Activated CD4-positive, alpha-beta T cell treated with anti-CD3 and anti-CD28 coated beads, Interleukin-2, Interleukin-4, amounts not matched to agents 100 ng/mL and 50 ng/mL, durations not matched to agents 16 hours and 8 hours (primary cell): ENCODE measurements at regions not wholly inside any gene's neighbourhood (a gene's known extent, or its start where the extent isn't known, plus 50 kb on each side); places are given as distances from the start of the nearest gene placed in this dataset.

Experiments
- DNase-seq: peaks from one replicate; pipeline ENCODE4 v3.0.0-alpha.2; 2020; ENCODE audit warnings: low spot score

DNA sequence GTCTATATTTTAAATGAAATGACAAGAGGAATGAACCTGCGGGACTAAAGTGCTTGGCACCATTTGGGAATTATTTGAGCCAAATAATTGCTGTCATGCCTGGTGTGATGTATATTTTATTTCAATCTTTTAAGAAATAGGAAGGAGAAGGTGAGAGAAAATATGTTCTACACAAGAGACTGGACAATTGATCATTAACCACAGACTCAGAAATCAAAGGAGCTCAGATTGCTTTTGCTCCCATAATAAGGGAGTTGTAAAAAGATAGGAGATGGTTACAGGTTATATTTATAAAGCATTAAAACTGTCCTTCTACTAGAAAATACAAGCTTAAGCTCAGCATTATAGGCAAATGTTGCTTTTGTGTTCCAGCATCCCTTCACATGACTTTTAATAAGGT is 515.2 kb upstream of the SULF2 start:
- DNase-seq: no peak

DNA sequence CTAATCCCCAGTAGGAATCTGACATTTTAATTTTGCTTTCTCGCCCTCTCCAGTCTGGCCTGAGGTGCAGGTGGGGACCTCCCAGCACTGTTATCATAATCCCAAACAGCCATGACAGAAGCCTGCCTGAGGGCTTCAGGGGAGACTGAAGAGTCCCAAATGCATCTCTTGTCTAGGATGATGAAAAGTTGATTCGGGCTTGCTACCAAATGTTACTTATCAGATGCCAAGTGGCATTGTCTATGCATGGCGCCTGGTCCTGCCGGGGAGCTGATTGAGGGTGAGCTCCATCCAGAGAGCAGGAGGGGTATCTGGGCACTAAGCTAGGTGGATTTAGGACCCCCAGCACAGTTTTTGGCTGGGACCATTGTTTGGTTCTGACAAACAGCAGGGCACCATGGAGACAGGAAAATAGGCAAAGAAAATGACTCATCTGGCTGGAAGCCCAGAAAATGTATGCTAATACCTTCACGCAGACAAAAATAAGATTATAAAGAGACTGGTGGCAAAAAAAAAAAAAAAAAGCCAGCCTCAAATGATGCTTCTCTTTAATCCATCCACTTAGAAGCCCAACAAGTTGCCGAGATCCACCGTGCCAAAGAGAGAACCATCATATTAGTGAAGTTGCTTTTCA is 513.7 kb upstream of the SULF2 start:
- no peak for DNase-seq

DNA sequence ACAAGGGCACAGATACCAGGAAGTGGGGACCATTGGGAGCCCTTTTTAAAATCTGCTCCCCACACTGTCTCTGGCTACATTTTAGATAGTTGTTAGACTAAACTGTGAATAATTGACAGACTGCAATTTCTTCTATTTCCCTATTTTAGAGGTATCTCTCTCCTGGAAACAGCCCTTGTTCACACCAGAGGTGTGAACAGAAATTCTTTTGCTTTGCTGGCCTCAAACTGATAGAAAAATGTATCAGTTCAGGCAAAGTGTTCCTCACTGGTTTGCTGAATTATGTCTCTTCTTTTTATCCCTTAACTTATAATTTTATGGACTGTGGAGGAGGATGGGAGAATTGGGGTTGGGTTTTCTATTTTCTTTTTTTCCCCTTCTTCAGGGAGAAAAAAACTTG is 513.2 kb upstream of the SULF2 start:
- no peak for DNase-seq

DNA sequence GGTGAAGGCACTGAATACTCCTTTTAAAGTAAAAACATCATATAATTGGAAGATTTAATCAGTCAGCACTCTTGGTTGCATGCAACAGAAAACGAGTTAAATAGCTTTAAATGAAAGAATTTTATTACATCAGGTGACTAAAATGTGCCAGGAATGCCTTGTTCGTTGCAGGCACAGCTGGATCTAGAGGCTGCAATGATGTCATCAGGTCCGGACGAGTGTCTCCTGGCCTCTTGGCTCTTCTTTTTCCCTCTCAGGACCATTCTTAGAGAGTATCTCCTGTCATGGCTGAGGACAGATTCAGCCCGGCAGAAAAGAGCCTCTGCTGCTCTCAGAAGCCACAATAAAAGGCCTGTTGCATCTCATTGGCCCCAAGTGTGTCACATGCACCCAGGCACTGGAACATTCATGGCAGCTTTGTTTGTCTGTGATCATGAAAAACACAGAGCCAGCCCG is 510.7 kb upstream of the SULF2 start:
- DNase-seq: no peak

DNA sequence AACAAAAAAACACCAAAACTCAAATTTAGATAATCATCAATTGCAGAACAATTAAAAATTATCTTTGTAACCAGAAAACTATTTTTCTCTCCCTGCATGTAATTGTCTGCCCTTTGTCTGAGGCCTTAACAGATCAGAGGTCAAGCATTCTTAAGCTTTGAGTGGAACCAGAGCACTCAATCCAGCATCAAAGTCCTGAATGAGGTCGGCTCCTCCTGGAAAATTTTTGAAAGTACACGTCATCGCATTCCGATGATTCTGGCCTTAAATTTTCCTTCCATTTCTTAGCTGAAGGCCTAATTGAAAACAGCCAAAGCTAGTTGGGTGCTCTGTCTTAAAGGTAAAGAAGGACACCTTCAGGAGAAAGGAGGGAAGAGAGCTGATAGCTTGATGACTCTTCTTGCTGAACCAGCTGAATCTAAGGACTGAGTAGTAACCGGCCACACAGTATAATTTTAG is 510.2 kb upstream of the SULF2 start:
- no peak for DNase-seq

GRCh38 chr20:48294942-48295341 is 509.7 kb upstream of the SULF2 start:
- no peak for DNase-seq

- DNase-seq: no peak
Observed at GRCh38 chr20:48294196-48294595, 508.9 kb upstream of the SULF2 start.

- no peak for DNase-seq
Observed at GRCh38 chr20:48293671-48294070, 508.4 kb upstream of the SULF2 start.

GRCh38 chr20:48292806-48293205 is 507.5 kb upstream of the SULF2 start:
- DNase-seq: no peak

DNA sequence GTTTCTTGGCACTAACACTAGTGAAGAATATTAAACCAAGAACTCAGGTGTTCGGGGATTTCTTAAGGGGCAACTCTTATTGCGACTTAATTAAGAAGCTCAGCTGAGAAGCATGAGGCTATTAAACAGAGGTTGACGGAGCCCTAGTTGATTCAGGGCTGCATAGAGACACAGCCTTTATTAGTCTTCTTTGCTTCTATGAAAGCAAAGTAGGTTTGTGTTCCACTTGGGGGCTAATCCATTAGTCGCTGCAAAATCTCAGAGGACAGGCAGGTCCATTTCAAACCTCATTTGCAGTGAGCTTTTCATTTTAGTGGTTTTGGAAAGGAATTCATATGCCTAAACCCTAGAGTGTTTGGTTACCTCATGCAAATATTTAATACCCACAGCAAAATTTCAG is 506.6 kb upstream of the SULF2 start:
- DNase-seq: no peak

DNA sequence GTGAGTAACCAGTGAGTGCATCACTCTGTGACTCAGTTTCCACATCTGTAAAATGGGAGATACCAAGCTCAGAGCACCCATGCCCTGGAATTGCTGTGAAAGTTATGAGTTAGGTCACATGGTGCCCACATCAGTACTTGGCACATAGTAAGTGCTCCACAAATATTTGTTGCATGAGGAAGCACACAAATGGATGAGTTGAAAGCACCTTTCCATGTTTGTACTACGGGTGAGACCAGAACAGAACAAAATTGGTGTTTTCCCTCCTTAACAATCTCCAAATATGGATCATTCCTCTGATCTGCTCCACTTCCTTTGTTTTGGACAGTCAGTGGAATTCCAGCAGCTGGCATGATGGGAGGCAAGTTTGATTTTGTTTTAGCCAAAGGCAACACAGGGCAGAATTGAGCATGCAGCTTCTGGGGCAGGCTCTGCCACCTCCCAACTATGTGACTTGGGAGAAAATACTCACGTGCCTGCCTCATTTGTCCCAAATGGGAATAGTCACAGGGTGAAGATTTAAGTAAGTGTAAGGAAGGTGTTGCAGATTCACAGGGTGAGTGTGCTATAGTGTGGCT is 503.7 kb upstream of the SULF2 start:
- no peak for DNase-seq

DNA sequence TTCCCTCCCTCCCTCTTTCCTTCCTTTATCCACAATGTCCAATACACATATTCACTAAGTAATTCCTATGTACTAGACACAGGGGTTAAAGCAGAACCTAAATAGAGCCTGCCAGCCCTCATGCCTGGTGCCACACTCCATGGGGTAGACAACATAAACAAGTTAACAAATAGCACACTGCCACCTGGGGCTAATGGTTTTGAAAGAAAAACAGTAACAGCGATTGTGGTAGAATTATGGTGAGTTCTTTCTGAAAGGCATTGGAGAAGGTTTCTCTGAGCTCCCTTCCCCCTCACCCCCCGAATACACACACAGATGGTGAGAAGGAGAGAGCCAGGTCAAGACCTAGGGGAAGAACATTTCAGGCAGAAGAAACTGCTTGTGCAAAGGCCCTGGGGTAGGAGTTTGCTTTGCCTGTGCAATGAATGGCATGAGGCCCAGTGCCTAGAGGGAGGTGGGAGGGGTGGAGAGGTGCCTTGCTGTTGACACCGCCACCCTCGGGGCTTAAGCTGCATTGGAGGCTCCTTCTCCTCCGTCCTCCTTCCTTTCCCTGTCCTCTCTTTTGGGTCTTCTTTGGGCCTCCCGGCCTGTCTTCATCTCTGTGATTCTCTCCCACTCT is 502.4 kb upstream of the SULF2 start:
- no peak for DNase-seq

DNA sequence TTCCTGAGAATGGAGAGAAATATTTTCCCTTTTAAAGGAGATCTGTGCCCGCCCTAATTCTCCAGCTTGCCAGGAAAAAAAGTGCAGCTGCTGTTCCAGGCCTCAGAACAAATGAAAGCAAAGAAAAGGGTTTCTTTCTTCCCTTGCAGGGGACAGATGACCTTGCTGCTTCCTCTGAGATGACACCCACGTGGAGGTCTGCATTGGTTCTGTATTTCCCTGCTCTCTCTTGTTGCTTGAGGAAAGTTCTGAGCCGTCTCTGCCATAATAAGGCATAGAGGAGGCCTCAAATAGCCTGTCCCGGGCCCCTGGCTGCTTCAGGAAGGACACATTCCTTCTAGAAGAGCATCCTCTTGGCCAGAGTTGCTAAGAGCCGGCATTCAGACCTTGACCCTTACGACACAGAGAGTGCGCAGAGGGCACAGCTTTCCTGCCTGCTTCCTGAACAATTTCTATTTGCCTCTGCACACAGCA is 501.8 kb upstream of the SULF2 start:
- no peak for DNase-seq

GRCh38 chr20:48286601-48287000 is 501.3 kb upstream of the SULF2 start:
- DNase-seq: no peak

DNA sequence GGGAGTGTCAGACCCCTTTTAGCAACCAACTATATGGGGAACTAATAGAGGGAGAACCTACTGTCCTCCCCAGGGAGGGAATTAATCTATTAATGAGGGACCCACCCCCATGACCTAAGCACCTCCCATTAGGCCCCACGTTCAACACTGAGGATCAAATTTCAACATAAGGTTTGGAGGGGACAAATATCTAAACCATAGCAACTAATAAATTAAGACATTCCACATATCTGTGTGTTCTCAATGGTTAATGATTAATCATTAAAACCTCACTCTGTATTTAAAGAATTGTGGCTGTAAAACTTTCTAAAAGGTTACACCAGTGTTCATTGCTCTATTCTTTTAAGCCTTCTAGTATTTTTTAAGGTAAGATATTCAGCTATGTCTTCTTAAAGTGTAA is 500.4 kb upstream of the SULF2 start:
- no peak for DNase-seq

DNA sequence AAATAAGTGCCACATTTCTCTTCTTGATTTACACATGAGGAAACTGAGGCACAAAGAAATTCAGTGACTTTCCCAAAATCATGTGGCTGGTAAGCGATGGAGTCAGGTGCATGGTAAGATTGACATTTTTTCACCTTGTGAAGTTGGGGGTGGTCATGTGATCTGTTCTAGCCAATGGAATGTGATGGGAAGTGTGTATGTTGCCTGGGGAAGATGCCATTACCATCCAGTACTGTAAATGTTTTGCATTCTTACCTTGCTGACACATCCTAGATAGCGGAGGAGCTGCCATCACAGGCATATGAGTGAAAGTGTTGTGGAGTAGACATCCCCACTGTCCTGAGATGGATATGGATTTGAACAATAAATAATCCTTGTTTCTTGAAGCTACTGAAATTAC is 499.6 kb upstream of the SULF2 start:
- no peak for DNase-seq

DNA sequence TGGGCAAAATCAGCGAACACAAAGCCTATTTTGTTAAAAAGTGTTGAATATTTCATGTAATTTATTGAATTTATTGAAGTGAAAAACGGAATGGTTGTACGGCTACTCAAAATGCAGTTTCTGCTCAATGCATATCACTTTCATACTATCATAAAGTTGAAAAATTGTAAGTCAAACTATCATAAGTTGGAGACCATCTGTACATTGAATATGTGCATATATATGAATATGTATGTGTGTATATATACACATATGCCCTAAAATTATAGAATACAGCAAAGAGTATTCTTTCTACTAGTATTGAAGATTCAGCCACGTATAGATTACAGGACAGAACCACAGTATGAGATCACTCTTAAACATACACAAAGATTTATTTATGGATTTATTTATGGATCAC is 499.0 kb upstream of the SULF2 start:
- no peak for DNase-seq

DNA sequence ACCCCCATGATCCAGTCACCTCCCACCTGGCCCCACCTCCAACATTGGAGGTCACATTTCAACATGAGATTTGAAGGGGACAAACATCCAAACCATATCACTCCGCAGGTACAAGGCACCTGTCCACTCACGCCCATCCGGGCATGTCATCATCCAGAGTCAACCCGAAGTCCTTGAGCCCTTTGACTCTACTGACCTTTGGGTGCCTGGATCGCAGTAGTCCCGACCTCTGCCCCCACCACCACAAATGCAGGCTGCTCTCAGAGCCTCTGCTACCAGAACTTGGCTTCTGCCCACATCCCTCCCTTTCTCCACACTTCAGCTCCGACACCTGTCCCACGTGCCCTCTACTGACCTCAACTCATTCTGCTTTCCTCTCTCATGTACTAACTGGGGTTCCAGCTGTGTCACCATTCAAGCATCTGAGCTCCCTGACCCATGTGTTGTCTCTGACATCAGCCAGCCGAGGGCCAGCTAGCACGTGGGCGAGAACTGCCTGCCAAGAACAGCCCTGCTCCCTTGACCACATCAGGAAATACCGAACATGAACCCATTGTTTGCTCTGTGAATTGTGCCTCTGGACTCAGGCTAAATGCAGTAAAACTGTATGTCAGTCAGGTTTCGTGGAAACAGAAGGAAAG is 498.3 kb upstream of the SULF2 start:
- no peak for DNase-seq

DNA sequence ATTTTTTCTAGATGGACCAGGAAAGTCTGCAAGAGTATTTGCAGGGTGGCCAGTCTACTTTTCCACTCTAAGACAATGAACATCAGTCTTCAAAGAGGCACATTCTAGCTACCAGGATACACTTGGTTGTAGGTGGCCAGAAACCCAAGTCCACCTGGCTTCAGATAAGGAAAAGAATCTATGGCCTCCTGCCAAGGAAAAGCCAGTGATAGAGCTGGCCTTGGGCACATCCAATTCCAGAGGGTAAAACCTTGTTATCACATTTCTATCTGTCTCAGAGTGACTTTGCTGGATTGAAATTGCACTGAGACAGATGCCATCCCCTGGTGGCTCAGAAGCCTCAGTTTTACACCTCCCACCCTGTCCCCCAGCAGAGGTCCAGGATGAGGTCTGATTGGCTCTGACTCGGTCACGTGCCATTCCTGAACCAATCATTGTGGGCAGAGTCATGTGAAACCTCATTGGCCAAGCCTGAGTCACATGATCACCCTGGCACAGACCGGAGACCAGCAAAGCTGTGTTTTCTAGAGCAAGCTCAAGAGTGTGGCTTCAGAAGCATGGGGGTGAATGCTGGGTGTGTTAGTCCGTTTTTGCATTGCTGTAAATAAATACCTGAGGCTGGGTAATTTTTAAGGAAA is 497.4 kb upstream of the SULF2 start:
- DNase-seq: no peak

DNA sequence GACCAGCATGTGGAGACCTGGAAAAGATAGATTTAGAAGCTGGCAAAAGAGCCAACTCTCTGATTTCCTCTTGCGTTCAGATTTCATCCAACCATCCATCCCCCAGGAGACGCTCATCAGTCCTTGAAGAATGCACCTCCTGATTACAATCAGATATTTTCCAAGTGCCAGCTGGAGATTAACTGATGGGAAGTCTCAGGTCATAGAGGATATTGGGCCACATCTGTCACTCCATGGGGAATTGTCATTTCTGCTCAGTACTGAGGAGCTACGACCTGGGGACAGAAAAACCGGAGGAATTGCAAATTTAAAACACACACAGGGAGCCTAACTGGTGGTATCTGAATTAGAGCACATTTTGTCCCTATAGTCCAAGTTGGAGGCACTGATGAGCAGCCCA is 496.2 kb upstream of the SULF2 start:
- no peak for DNase-seq

- DNase-seq: no peak
Observed at GRCh38 chr20:48278961-48279481, 493.7 kb upstream of the SULF2 start.

- no peak for DNase-seq
Observed at GRCh38 chr20:48277266-48277665, 492.0 kb upstream of the SULF2 start.

DNA sequence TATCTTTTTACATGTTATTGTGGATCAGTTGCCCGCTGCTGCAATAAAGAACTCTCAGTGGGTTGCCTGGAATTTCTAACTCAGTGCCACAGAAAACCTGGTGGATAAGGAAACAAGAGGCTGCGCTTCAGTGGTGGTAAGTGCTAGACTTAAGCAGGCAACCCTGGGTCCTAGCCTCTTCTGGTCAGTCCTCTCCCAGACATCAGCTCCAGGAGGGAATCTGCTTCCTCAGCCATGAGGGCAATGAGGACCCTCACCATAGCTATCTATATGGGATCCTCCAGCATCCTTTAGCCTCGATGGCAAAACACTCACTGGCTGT is 490.7 kb upstream of the SULF2 start:
- DNase-seq: no peak
